ENCODE measurements at regions not wholly inside any gene's neighbourhood (a gene's known extent, or its start where the extent isn't known, plus 50 kb on each side); places are given as distances from the start of the nearest gene placed in this dataset.

DNA sequence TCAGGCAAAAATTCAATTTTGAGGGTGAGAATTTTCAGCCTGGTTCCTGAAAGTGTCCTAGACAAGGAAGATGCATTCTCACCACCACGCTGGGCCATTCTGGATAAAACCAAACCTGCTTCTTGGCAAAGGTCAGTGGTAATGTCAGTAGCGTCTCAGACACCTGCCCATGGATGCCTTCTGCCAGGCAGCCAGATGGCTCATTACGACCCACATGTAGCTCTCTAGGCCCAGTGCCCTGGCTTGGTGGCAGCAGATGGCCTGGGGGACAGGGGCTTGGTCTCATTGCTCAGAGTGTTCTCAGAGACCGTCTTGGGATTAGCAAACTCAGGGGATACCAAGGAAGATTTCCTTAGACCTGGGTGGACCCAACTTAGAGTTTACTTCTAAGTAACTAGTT is 105.1 kb downstream of the ARF6 start:
- no peak for TF ChIP-seq POLR2A (IDR thresholded peaks at IDR 0.05)
- TF ChIP-seq, protein P1, sequence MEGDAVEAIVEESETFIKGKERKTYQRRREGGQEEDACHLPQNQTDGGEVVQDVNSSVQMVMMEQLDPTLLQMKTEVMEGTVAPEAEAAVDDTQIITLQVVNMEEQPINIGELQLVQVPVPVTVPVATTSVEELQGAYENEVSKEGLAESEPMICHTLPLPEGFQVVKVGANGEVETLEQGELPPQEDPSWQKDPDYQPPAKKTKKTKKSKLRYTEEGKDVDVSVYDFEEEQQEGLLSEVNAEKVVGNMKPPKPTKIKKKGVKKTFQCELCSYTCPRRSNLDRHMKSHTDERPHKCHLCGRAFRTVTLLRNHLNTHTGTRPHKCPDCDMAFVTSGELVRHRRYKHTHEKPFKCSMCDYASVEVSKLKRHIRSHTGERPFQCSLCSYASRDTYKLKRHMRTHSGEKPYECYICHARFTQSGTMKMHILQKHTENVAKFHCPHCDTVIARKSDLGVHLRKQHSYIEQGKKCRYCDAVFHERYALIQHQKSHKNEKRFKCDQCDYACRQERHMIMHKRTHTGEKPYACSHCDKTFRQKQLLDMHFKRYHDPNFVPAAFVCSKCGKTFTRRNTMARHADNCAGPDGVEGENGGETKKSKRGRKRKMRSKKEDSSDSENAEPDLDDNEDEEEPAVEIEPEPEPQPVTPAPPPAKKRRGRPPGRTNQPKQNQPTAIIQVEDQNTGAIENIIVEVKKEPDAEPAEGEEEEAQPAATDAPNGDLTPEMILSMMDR (IDR thresholded peaks at IDR 0.05) = no peak

Measured in lower leg skin (tissue), 3 donors.